Mesodermal cell (in vitro differentiated cells): ENCODE measurements at regions not wholly inside any gene's neighbourhood (a gene's known extent, or its start where the extent isn't known, plus 50 kb on each side); places are given as distances from the start of the nearest gene placed in this dataset.

Experiments used
- H3K27ac ChIP-seq: 2 replicates; pipeline ENCODE4 v1.7.0; 2013; ENCODE audit warnings: mild to moderate bottlenecking, low read depth, low read length, moderate library complexity; ENCODE audit not compliant: severe bottlenecking
- H3K36me3 ChIP-seq: 2 replicates; pipeline ENCODE4 v1.7.1; 2013; ENCODE audit warnings: mild to moderate bottlenecking, low read length, moderate library complexity; ENCODE audit not compliant: control insufficient read depth, insufficient read depth
- H3K4me1 ChIP-seq: one replicate; pipeline ENCODE4 v1.7.1; 2013; ENCODE audit warnings: mild to moderate bottlenecking, low read length; ENCODE audit not compliant: insufficient read depth, control insufficient read depth, poor library complexity, severe bottlenecking
- H3K4me3 ChIP-seq: 2 replicates; pipeline ENCODE4 v1.7.0; 2013; ENCODE audit warnings: low read length, control low read depth, mild to moderate bottlenecking; ENCODE audit not compliant: insufficient read depth, poor library complexity, severe bottlenecking; ENCODE audit errors: extremely low read depth
- H3K9me3 ChIP-seq: 2 replicates; pipeline ENCODE4 v1.7.1; 2013; ENCODE audit warnings: mild to moderate bottlenecking, low read length, moderate library complexity; ENCODE audit not compliant: control insufficient read depth
- WGBS, 2 experiments: methylation state at CpG; one replicate each; pipeline ENCODE4 v1.1.5; 2013; ENCODE audit warnings: missing lambda C conversion rate in 2 of 2; ENCODE audit not compliant: insufficient coverage in 2 of 2; 5-methylcytosine and 5-hydroxymethylcytosine counted together

DNA sequence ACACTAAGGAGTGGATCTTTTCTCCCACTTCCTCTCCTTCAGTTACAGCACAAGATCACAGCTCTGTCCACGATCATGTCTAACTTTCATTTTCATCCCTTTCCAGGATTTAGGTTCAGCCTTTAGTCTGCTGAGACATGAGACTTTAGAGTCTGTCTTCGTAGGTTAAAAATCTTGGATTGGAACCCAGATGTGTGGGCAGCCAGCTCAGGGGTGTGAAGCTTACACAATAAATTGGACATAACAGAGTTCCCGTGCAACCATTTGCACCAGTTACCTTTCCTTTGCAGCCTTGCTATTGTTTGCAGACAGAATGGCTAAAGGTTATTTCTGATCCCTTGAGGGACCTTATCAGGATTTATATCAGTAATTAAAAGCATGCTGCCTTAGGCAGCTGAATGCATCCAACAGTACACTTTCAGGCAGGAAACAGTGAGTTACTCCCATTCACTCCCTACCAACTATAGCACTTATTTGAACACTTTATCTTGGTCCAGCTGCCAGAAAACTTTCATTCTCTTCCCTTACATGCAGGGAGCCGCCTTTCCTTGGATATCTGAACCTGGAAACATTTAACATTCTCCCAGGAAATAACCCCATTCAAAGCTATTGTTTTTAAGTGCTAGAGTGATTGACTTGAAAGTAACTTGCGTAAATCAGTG, 87.3 kb downstream of the TMEM100 start:
- no peak overlapping the region for H3K4me3 ChIP-seq
- H3K4me1 ChIP-seq, result peaks cover 3% of the 10 kb centered on the region
- H3K9me3 ChIP-seq, result no peaks in the 10 kb centered on the region
- H3K36me3 ChIP-seq, result no peaks in the 10 kb centered on the region
- H3K27ac ChIP-seq, result no peak overlapping the region
- 77 to 100% methylated on average over 2 to 3 of the region's 5 CpGs for whole genome bisulfite sequencing, 2 experiments

GRCh38 chr17:55634702-55635101, 88.0 kb downstream of the TMEM100 start:
- no peaks in the 10 kb centered on the region for H3K36me3 ChIP-seq
- H3K4me1 ChIP-seq, result peaks cover 3% of the 10 kb centered on the region
- no peak overlapping the region for H3K4me3 ChIP-seq
- 92 to 94% methylated on average over 2 of the region's 3 CpGs for WGBS, 2 experiments
- no peaks in the 10 kb centered on the region for H3K9me3 ChIP-seq
- no peak overlapping the region for H3K27ac ChIP-seq

DNA sequence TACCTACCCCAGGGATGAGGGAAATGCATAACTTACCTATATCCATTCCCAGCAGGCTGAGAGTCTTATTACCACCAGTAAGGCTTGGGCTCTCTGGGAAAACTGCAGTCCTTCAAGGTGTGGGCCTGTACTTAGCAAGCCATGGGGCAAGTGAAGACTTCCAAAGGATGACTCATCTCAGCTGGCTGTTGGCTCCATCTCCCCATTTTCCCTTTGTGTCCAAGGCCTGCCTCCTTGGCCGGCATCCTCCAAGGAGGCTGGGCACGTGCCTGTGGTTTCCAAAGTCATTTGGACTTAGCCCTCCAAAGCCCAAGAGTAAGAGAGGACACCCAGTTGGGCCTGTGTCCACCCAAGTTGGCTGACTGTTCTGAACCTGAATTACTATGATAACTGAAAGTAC, 89.8 kb downstream of the TMEM100 start:
- Histone ChIP-seq H3K4me3 (no peak overlapping the region), H3K27ac (no peak overlapping the region), H3K9me3 (peaks cover under 1% of the 10 kb centered on the region), H3K36me3 (no peaks in the 10 kb centered on the region), H3K4me1 (peaks cover 3% of the 10 kb centered on the region)
- WGBS, 2 experiments, result 83% methylated on average over 2 of the region's 2 CpGs; no CpG with 5 or more reads in 1 of the 2 experiments

DNA sequence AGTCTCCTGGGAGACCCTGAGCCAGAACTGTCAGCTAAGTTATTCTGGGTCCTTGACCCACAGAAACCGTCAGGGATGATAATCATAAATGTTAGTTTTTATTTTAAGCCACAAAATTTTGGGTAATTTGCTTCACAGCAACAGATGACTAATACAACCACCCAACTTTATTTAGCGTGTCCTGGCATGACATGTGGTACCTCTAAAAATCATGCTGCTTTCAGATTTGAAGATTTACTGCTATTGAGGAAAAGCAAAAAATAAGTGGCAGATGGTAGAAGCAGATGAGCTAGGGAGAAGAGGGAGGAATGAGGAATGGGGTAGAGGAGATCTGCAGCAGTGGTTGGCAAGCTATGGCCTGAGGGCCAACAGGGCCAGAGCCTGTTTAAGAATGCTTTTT, 90.4 kb downstream of the TMEM100 start:
- Histone ChIP-seq H3K4me3 (no peak overlapping the region), H3K36me3 (no peaks in the 10 kb centered on the region), H3K4me1 (peaks cover 3% of the 10 kb centered on the region), H3K9me3 (peaks cover 7% of the 10 kb centered on the region), H3K27ac (no peak overlapping the region)
- no CpG with 5 or more reads among the region's 2 CpGs for WGBS, 2 experiments

DNA sequence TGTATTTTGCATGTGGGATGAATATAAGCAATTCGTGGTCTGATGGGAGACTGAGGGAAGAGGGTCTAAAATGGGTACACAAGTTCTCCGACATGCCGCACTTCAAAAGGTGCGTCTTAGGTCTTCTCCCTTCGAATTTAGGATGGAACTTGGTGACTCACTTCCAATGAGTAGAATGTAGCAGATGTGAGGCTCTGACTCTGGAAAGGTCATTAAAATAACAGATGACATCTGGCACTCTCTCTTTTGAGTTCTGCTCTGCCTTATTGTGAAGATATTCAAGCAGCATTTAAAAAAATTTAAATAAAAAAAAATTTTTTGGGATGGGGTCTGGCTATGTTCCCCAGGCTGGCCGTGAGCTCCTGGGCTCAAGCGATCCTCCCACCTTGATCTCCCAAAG, 92.7 kb downstream of the TMEM100 start:
- no peak overlapping the region for H3K4me3 ChIP-seq
- H3K27ac ChIP-seq, result no peak overlapping the region
- H3K36me3 ChIP-seq, result no peaks in the 10 kb centered on the region
- H3K9me3 ChIP-seq, result peaks cover 9% of the 10 kb centered on the region
- H3K4me1 ChIP-seq, result peaks cover 3% of the 10 kb centered on the region
- 83 to 93% methylated on average over 5 to 6 of the region's 7 CpGs for WGBS, 2 experiments

GRCh38 chr17:55625521-55625920, 97.1 kb downstream of the TMEM100 start:
- H3K4me3 ChIP-seq, result no peak overlapping the region
- H3K4me1 ChIP-seq, result peaks cover 15% of the 10 kb centered on the region
- H3K27ac ChIP-seq, result no peak overlapping the region
- H3K36me3 ChIP-seq, result no peaks in the 10 kb centered on the region
- H3K9me3 ChIP-seq, result peaks cover 9% of the 10 kb centered on the region

GRCh38 chr17:55624772-55625433, 97.8 kb downstream of the TMEM100 start:
- Histone ChIP-seq H3K9me3 (peaks cover 9% of the 10 kb centered on the region), H3K27ac (no peak overlapping the region), H3K4me1 (peaks cover 21% of the 10 kb centered on the region), H3K36me3 (no peaks in the 10 kb centered on the region), H3K4me3 (no peak overlapping the region)
- 100% methylated on average over 1 of the region's 3 CpGs; no CpG with 5 or more reads in 1 of the 2 experiments for WGBS, 2 experiments

DNA sequence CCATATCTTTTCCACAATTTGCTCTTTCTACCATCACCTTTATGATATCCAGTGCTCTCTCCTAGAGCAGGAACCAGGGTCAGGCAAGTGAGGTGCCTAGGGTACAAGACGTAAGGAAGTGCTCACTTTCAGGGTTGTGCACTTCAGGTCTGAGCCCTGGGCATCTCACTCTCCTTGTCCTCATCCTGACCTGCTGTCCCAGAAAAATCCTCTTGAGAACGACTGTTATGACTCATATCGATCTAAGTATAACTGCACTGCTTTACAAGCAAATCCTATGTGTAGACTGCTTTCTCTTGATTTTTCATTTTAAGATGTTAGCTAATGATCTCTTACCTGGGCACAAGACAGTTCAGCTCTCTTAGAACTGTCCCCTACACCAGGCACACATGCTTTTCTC, 100.1 kb downstream of the TMEM100 start:
- Histone ChIP-seq H3K4me3 (no peak overlapping the region), H3K27ac (no peak overlapping the region), H3K9me3 (peaks cover 5% of the 10 kb centered on the region), H3K36me3 (no peaks in the 10 kb centered on the region), H3K4me1 (peaks cover 23% of the 10 kb centered on the region)
- 82 to 100% methylated on average over 1 to 2 of the region's 3 CpGs for WGBS, 2 experiments

DNA sequence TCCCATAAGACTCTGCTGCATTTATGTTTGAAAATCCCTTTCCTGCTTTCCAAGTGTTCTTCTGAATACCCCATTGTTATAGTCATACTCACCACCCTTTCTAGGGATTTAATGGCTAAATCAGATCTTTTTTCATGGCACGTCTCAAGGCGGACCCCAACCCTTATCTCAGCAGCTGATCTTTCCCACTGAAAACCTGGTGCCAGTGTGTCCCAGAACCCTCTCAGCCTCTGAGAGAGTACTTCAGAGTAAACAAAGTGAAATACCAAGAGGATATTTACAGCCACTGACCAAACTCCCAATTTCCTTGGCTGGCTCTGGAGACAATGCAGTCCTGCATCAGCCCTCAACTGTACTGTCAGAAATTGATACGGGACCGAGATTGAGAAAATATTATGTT, 101.7 kb downstream of the TMEM100 start:
- 33 to 64% methylated on average over 1 to 4 of the region's 4 CpGs for WGBS, 2 experiments
- H3K4me1 ChIP-seq, result peaks cover 24% of the 10 kb centered on the region
- no peak overlapping the region for H3K4me3 ChIP-seq
- H3K27ac ChIP-seq, result peak overlapping the region; percentile 80
- H3K9me3 ChIP-seq, result no peaks in the 10 kb centered on the region
- no peaks in the 10 kb centered on the region for H3K36me3 ChIP-seq

DNA sequence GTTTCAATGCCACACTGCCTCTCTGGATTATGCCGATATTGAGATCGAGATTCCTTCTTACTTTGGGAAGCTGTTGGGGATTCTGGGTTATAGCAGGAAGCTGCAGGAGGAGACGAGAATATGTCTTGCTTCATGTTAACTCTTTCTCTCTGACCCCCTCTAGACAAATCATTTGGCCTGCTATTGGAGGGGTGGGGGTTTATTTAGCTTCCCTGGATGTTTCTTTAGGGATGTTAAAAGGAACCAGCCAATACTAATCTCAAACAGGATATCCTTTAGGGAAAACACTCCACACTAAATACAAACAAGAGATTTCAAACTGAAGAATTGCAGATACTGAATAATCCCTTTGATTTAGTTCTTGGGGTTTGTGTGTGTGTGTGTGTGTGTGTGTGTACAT, 102.6 kb downstream of the TMEM100 start:
- Histone ChIP-seq H3K27ac (peak overlapping the region; percentile 80), H3K36me3 (no peaks in the 10 kb centered on the region), H3K4me3 (no peak overlapping the region), H3K9me3 (no peaks in the 10 kb centered on the region), H3K4me1 (peaks cover 26% of the 10 kb centered on the region)
- 60 to 100% methylated on average over 1 to 2 of the region's 3 CpGs for WGBS, 2 experiments

DNA sequence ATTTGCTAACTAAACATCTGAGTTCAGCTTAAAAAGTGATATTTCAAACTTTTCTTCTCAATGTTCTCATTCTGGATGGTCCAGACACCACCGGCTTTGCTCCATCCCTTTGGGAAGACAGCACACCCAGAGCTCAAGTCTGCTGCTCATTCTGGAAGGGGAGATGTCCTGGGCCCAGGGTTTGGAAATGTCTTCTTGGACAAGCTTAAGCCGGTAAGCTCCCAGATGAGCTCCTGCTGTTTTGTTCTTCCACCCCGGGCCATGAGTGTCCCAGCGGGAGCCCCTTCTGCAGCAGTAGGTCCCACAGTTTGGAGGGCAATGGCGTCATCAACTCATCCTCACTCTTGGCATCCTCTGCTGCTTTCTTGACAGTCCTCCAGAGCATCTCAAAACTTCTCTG, 105.2 kb downstream of the TMEM100 start:
- WGBS, 2 experiments, result 86 to 94% methylated on average over 4 to 5 of the region's 5 CpGs
- H3K9me3 ChIP-seq, result no peaks in the 10 kb centered on the region
- H3K4me1 ChIP-seq, result peaks cover 26% of the 10 kb centered on the region
- H3K4me3 ChIP-seq, result no peak overlapping the region
- H3K36me3 ChIP-seq, result no peaks in the 10 kb centered on the region
- H3K27ac ChIP-seq, result no peak overlapping the region
